Type B pancreatic cell (in vitro differentiated cells): ENCODE measurements at regions not wholly inside any gene's neighbourhood (a gene's known extent, or its start where the extent isn't known, plus 50 kb on each side); places are given as distances from the start of the nearest gene placed in this dataset.

Experiments used
- DNase-seq: peaks from one replicate; pipeline ENCODE4 v3.0.0; 2021; ENCODE audit warnings: mixed read lengths; ENCODE audit not compliant: unreplicated experiment; ENCODE audit errors: extremely low spot score
- H3K27ac Mint-ChIP-seq: 2 replicates; pipeline ENCODE4 v1.8.0; 2021; ENCODE audit warnings: mild to moderate bottlenecking, mixed read lengths
- H3K27me3 Mint-ChIP-seq: 2 replicates; pipeline ENCODE4 v1.8.0; 2021; ENCODE audit warnings: mixed read lengths
- H3K36me3 Mint-ChIP-seq: 2 replicates; pipeline ENCODE4 v1.8.0; 2021; ENCODE audit warnings: mixed read lengths
- H3K4me1 Mint-ChIP-seq: one replicate; pipeline ENCODE4 v1.8.0; 2021; ENCODE audit warnings: mixed read lengths; ENCODE audit not compliant: unreplicated experiment
- H3K4me3 Mint-ChIP-seq: 2 replicates; pipeline ENCODE4 v1.8.0; 2021; ENCODE audit warnings: mild to moderate bottlenecking, mixed read lengths
- H3K9me3 Mint-ChIP-seq: 2 replicates; pipeline ENCODE4 v1.8.0; 2021; ENCODE audit warnings: mixed read lengths
- TF ChIP-seq, protein P1 (sequence below): fragments of 200-600 bp; sonication (generic); conservative IDR thresholded peaks from 2 replicates; pipeline ENCODE4 v1.5.0; 2021; ENCODE audit warnings: antibody characterized with exemption, mild to moderate bottlenecking

DNA sequence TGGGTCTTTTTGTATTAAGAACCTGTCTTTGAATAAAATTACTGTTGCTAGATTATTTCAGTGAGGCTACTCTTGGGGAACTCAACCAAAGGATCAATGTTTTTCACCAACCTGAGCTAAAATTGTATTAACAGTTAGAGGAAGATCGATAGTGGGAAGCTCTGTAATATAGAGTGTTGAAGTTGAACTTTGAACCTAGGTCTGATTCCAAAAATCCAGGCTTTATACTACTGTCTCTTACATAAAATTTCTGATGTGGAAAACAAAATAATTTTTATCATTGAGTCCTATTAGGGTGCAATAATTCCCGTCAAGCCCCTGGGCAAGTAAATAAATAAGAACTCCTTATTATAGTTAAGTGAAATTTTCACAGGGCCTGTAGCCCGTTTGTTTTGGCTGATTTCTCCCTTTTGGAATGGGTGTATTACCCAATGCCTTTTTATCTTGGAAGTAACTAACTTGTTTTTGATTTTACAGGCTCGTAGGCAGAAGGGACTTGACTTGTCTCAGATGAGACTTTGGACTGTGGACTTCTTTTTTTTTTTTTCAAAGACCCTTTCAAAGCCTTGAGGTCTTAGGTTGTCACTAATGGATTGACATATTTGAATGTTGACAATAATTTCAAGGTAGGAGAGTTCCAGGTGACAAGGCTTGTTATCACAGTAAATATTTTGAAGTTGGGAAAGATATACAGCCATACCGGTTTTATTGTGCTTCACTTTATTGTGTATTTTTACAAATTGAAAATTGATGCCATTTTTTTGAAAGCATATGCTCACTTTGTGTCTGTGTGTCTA is 276.1 kb downstream of the NFKBIZ start:
- Mint-ChIP-seq H3K4me1 (peaks cover 5% of the 10 kb centered on the region), H3K36me3 (no peaks in the 10 kb centered on the region), H3K27me3 (no peaks in the 10 kb centered on the region), H3K9me3 (no peaks in the 10 kb centered on the region), H3K4me3 (no peak overlapping the region), H3K27ac (no peak overlapping the region)
- TF ChIP-seq, protein P1, sequence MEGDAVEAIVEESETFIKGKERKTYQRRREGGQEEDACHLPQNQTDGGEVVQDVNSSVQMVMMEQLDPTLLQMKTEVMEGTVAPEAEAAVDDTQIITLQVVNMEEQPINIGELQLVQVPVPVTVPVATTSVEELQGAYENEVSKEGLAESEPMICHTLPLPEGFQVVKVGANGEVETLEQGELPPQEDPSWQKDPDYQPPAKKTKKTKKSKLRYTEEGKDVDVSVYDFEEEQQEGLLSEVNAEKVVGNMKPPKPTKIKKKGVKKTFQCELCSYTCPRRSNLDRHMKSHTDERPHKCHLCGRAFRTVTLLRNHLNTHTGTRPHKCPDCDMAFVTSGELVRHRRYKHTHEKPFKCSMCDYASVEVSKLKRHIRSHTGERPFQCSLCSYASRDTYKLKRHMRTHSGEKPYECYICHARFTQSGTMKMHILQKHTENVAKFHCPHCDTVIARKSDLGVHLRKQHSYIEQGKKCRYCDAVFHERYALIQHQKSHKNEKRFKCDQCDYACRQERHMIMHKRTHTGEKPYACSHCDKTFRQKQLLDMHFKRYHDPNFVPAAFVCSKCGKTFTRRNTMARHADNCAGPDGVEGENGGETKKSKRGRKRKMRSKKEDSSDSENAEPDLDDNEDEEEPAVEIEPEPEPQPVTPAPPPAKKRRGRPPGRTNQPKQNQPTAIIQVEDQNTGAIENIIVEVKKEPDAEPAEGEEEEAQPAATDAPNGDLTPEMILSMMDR: no peak
- no peak for DNase-seq

DNA sequence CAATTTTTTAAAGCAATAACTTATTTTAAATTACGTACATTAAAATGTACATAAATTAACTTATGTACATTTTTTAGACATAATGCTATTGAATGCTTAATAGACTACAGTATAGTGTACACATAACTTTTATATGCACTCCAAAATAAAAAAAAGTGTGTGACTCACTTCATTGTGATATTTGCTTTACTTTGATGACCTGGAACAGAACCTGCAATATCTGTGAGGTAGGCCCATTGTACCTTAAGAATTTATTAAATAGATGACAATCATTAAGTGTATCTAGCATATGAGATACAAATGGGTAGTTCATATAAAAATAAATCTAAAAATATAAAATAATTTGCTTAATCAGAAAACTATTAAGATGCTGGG is 276.7 kb downstream of the NFKBIZ start:
- no peak overlapping the region for H3K4me3 Mint-ChIP-seq
- H3K4me1 Mint-ChIP-seq: peaks cover 5% of the 10 kb centered on the region
- no peaks in the 10 kb centered on the region for H3K27me3 Mint-ChIP-seq
- no peaks in the 10 kb centered on the region for H3K9me3 Mint-ChIP-seq
- H3K36me3 Mint-ChIP-seq: no peaks in the 10 kb centered on the region
- TF ChIP-seq, protein P1: no peak
- H3K27ac Mint-ChIP-seq: no peak overlapping the region
- no peak for DNase-seq

DNA sequence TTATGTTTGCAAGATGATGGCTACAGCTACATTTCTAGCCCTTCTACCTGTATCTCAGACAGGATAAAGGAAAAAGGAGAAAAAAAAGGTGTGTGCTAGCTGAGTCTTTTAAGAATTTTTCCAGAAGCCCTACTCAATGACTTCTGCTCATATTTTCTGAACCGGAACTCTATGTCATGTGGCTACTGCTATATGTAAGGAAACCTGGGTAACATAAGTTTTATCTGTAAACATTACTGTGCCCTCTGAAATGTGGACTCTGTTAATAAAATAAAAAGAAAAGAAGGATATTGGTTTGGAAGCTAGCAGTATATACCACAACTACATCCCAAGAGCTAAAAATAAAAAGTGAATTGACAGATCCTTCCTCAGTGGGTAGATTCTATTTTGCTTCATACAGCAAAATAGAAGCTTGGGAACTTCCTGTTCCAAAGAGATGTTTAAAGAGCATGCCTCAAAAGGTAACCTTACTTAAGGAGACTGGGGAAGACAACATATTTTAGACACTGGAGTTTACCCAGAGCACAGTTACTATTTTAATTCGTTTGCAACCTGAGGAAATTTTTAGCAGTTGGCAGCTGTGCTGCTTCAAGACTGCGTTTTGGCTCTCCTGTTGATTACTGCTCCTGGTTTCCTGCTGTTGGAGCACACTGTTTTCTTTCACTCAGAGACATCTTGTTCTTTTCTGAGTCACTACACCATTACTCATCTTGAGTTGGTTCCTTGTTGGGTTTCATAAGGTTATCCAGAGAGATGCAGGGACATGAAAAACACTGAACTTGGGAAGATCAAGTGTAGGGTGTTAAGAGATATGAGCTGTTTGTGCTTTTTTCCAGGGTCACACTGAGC is 280.7 kb downstream of the NFKBIZ start:
- DNase-seq: no peak
- Mint-ChIP-seq H3K27ac (peak overlapping the region; percentile 25), H3K9me3 (no peaks in the 10 kb centered on the region)

DNA sequence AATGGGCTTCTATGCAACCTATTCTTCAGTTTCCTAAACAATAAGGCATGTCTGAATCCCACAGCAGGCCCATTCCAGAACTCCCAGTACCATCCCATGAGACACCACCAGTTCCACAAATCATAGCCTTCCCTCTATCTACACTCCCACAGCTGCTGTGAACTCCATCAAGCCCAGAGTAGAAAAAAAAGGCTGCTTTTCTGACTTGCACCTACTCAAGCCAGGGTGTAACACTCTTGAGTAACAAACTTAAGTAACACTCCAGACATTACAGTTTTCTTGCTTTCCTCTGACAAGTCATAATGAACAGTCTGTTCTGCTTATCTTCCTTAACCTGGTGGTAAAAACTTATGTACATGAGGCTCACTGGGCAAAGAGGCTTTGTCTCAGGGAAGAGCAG is 283.1 kb downstream of the NFKBIZ start:
- Mint-ChIP-seq H3K27ac (no peak overlapping the region), H3K27me3 (no peaks in the 10 kb centered on the region), H3K4me1 (peaks cover 10% of the 10 kb centered on the region), H3K9me3 (no peaks in the 10 kb centered on the region), H3K36me3 (no peaks in the 10 kb centered on the region), H3K4me3 (no peak overlapping the region)
- TF ChIP-seq, protein P1: no peak
- DNase-seq: no peak

More for the DNA sequence above, 280.7 kb downstream of the NFKBIZ start:
- H3K4me1 Mint-ChIP-seq: peaks cover 5% of the 10 kb centered on the region
- no peaks in the 10 kb centered on the region for H3K36me3 Mint-ChIP-seq
- TF ChIP-seq, protein P1: no peak
- H3K4me3 Mint-ChIP-seq: no peak overlapping the region
- H3K27me3 Mint-ChIP-seq: no peaks in the 10 kb centered on the region

DNA sequence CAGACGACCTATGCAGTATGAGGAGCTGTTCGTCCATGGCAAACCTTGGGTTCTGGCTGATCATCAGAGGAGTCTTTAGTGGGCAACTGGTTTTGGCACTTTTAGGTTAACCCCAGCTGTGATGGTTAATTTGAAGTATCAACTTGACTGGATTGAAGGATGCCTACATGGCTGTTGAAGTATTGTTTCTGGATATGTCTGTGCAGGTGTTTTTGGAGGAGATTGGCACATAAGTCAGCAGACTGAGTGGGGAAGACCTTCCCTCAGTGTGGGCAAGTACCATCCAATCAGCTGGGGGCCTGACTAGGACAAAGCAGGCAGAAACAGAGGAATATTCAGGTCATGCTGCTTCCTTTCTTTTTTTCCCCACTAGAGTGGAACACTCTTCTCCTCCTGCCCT is 284.1 kb downstream of the NFKBIZ start:
- Mint-ChIP-seq H3K9me3 (no peaks in the 10 kb centered on the region), H3K4me3 (no peak overlapping the region), H3K27ac (no peak overlapping the region), H3K27me3 (no peaks in the 10 kb centered on the region), H3K36me3 (no peaks in the 10 kb centered on the region), H3K4me1 (peaks cover 10% of the 10 kb centered on the region)
- DNase-seq: no peak
- TF ChIP-seq, protein P1: no peak
